H9 (cell line): ENCODE measurements at regions not wholly inside any gene's neighbourhood (a gene's known extent, or its start where the extent isn't known, plus 50 kb on each side); places are given as distances from the start of the nearest gene placed in this dataset.

Experiments
- DNase-seq: peaks from one replicate; pipeline ENCODE4 v3.0.0-alpha.2; 2017
- H2AFZ ChIP-seq: one replicate; pipeline ENCODE4 v1.6.1; 2013; ENCODE audit warnings: mild to moderate bottlenecking, low read length, control low read depth, moderate library complexity
- H2AK5ac ChIP-seq: 2 replicates; pipeline ENCODE4 v1.6.1; 2013; ENCODE audit warnings: low read length, control low read depth, mixed read lengths; ENCODE audit not compliant: insufficient read length
- H2BK120ac ChIP-seq: one replicate; pipeline ENCODE4 v1.6.1; 2013; ENCODE audit warnings: low read depth, mild to moderate bottlenecking, low read length, control low read depth, inconsistent platforms; ENCODE audit not compliant: poor library complexity, severe bottlenecking
- H2BK12ac ChIP-seq: 2 replicates; pipeline ENCODE4 v1.6.1; 2013; ENCODE audit warnings: low read length, control low read depth, mixed read lengths, low read depth; ENCODE audit not compliant: insufficient read length
- H2BK15ac ChIP-seq: 2 replicates; pipeline ENCODE4 v1.6.1; 2013; ENCODE audit warnings: low read depth, low read length, control low read depth
- H2BK20ac ChIP-seq: one replicate; pipeline ENCODE4 v1.6.1; 2013; ENCODE audit warnings: low read depth, mild to moderate bottlenecking, low read length, control low read depth, inconsistent platforms; ENCODE audit not compliant: poor library complexity, severe bottlenecking
- H2BK5ac ChIP-seq: 2 replicates; pipeline ENCODE4 v1.6.1; 2013; ENCODE audit warnings: low read length, control low read depth, mixed read lengths; ENCODE audit not compliant: insufficient read length
- H3K14ac ChIP-seq: 2 replicates; pipeline ENCODE4 v1.6.1; 2013; ENCODE audit warnings: low read length, control low read depth; ENCODE audit not compliant: insufficient read depth
- H3K18ac ChIP-seq: 2 replicates; pipeline ENCODE4 v1.6.1; 2013; ENCODE audit warnings: low read depth, mild to moderate bottlenecking, mixed read lengths, low read length, control low read depth; ENCODE audit not compliant: insufficient read length
- H3K23ac ChIP-seq: 2 replicates; pipeline ENCODE4 v1.6.1; 2013; ENCODE audit warnings: low read length, control low read depth, mixed read lengths, low read depth; ENCODE audit not compliant: insufficient read length
- H3K23me2 ChIP-seq: 2 replicates; pipeline ENCODE4 v1.6.1; 2013; ENCODE audit warnings: low read depth, mild to moderate bottlenecking, mixed read lengths, low read length, control low read depth; ENCODE audit not compliant: insufficient read length, poor library complexity, severe bottlenecking
- H3K27ac ChIP-seq: 2 replicates; pipeline ENCODE4 v1.5.1; 2013; ENCODE audit warnings: low read length, control low read depth, mixed read lengths, low read depth; ENCODE audit not compliant: insufficient read length
- H3K27me3 ChIP-seq: 2 replicates; pipeline ENCODE4 v1.6.1; 2013; ENCODE audit warnings: low read length, control low read depth, inconsistent platforms; ENCODE audit not compliant: insufficient read depth
- H3K4ac ChIP-seq: 2 replicates; pipeline ENCODE4 v1.6.1; 2013; ENCODE audit warnings: low read depth, mild to moderate bottlenecking, control low read depth, inconsistent platforms, low read length, moderate library complexity
- H3K4me1 ChIP-seq: 2 replicates; pipeline ENCODE4 v1.6.1; 2013; ENCODE audit warnings: low read length, control low read depth, inconsistent platforms; ENCODE audit not compliant: insufficient read depth
- H3K4me2 ChIP-seq: 2 replicates; pipeline ENCODE4 v1.6.1; 2013; ENCODE audit warnings: low read length, control low read depth, mixed read lengths; ENCODE audit not compliant: insufficient read length, insufficient read depth
- H3K56ac ChIP-seq: 2 replicates; pipeline ENCODE4 v1.6.1; 2013; ENCODE audit warnings: low read depth, mild to moderate bottlenecking, mixed read lengths, low read length, control low read depth; ENCODE audit not compliant: insufficient read length
- H3K79me1 ChIP-seq: 2 replicates; pipeline ENCODE4 v1.6.1; 2013; ENCODE audit warnings: low read depth, mild to moderate bottlenecking, moderate library complexity, low read length, control low read depth, inconsistent platforms; ENCODE audit not compliant: insufficient read depth, poor library complexity, severe bottlenecking
- H3K79me2 ChIP-seq: 2 replicates; pipeline ENCODE4 v1.6.1; 2013; ENCODE audit warnings: low read length, control low read depth, inconsistent platforms; ENCODE audit not compliant: insufficient read depth
- H3K9ac ChIP-seq: 2 replicates; pipeline ENCODE4 v1.6.1; 2013; ENCODE audit warnings: low read length, control low read depth, mixed read lengths; ENCODE audit not compliant: insufficient read length; ENCODE audit errors: extremely low read depth
- H3K9me3 ChIP-seq: one replicate; pipeline ENCODE4 v1.6.1; 2013; ENCODE audit warnings: low read depth, low read length, inconsistent platforms; ENCODE audit not compliant: control insufficient read depth
- H3T11ph ChIP-seq: one replicate; pipeline ENCODE4 v1.6.1; 2013; ENCODE audit warnings: mild to moderate bottlenecking, low read length, control low read depth, inconsistent platforms
- H4K20me1 ChIP-seq: one replicate; pipeline ENCODE4 v1.6.1; 2013; ENCODE audit not compliant: control insufficient read depth, insufficient read length, insufficient read depth
- H4K5ac ChIP-seq: 2 replicates; pipeline ENCODE4 v1.6.1; 2013; ENCODE audit warnings: low read depth, mild to moderate bottlenecking, mixed read lengths, low read length, control low read depth; ENCODE audit not compliant: insufficient read length
- H4K8ac ChIP-seq: replicated peaks from 2 replicates; pipeline ENCODE4 v1.6.1; 2013; ENCODE audit warnings: low read length, control low read depth, mixed read lengths, low read depth; ENCODE audit not compliant: insufficient read length
- H4K91ac ChIP-seq: 2 replicates; pipeline ENCODE4 v1.6.1; 2013; ENCODE audit warnings: low read depth, mild to moderate bottlenecking, moderate library complexity, mixed read lengths, low read length, control low read depth; ENCODE audit not compliant: insufficient read length
- H3K27ac Mint-ChIP-seq, 3 experiments: 2 replicates in 2 of 3; 3 replicates in 1 of 3; pipeline ENCODE4 v1.8.0; 2020 to 2021; ENCODE audit warnings: mixed read lengths in 3 of 3, mild to moderate bottlenecking in 1 of 3, moderate library complexity in 1 of 3
- H3K27me3 Mint-ChIP-seq: 2 replicates; pipeline ENCODE4 v1.8.0; 2021; ENCODE audit warnings: low read depth, mild to moderate bottlenecking, moderate library complexity, mixed read lengths
- H3K36me3 Mint-ChIP-seq, 3 experiments: 2 replicates in 2 of 3; 3 replicates in 1 of 3; pipeline ENCODE4 v1.8.0; 2020 to 2021; ENCODE audit warnings: low read depth in 3 of 3, mixed read lengths in 3 of 3; ENCODE audit not compliant: insufficient read depth in 1 of 3
- H3K4me1 Mint-ChIP-seq, 2 experiments: 2 replicates each; pipeline ENCODE4 v1.8.0; 2020; ENCODE audit warnings: mixed read lengths in 2 of 2
- H3K4me3 Mint-ChIP-seq, 2 experiments: 2 replicates in 1 of 2; 3 replicates in 1 of 2; pipeline ENCODE4 v1.8.0; 2020 to 2021; ENCODE audit warnings: mild to moderate bottlenecking in 2 of 2, mixed read lengths in 2 of 2, moderate library complexity in 1 of 2
- H3K9me3 Mint-ChIP-seq, 2 experiments: 2 replicates in 1 of 2; 3 replicates in 1 of 2; pipeline ENCODE4 v1.8.0; 2020; ENCODE audit warnings: mild to moderate bottlenecking in 2 of 2, mixed read lengths in 2 of 2, moderate library complexity in 1 of 2
- WGBS: extraction: QIAGEN DNeasy Blood & Tissue Kit; methylation state at CpG from one replicate; pipeline ENCODE4 v1.1.7; 2013; ENCODE audit warnings: missing lambda C conversion rate, low lambda C conversion rate, mixed read lengths; ENCODE audit not compliant: insufficient read length; ENCODE audit errors: extremely low coverage; 5-methylcytosine and 5-hydroxymethylcytosine counted together
- TF ChIP-seq, protein P1 (sequence below): fragments of 200-600 bp; sonication (generic); conservative IDR thresholded peaks from 3 replicates; pipeline ENCODE4 v1.8.0; 2021; ENCODE audit warnings: antibody characterized with exemption, mild to moderate bottlenecking

DNA sequence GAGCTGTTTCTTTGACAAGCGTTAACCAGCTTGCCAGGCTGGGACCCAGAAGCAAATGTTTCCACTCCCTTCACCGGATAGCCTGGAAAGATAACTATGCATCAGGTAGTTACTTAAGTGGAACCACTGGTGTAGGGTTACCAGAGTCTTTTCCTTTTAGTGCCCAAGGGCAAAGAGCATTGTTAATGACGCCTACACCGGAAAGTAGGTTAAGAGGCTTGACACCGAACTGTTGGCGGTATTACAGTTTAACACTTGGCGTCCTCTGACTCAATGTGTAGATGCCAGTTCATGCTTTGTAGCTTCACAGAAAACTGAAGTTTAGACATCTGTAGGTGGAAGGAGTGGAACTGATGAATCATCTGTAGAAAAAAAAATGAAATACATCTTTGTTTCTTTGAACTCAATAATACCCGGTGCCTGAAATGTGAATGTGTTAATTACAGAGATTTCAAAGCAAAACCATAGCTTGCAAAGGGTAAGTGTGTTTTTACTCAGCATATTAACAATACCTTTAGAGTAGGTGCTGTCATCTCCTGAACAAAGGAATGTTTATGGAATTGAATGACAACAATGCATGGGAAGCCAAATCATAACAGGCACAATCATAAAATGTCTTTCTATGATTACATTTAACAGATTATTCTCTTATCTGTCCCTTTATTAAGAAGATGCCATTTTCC is 426.7 kb upstream of the SALL1 start:
- H4K91ac ChIP-seq: no peak overlapping the region
- no peaks in the 10 kb centered on the region for H3K23me2 ChIP-seq
- no peak overlapping the region for H3K18ac ChIP-seq
- H2AK5ac ChIP-seq: no peak overlapping the region
- no peak overlapping the region for H3K4ac ChIP-seq
- no peak overlapping the region for H2BK15ac ChIP-seq
- H2BK12ac ChIP-seq: no peak overlapping the region
- H3K27ac ChIP-seq: no peak overlapping the region
- H2AFZ ChIP-seq: no peak overlapping the region
- H4K20me1 ChIP-seq: no peaks in the 10 kb centered on the region
- H4K5ac ChIP-seq: no peak overlapping the region
- no peak overlapping the region for H3K14ac ChIP-seq
- no peak overlapping the region for H2BK5ac ChIP-seq
- DNase-seq: peak; percentile 43
- no peak overlapping the region for H3T11ph ChIP-seq
- no peak overlapping the region for H3K23ac ChIP-seq
- no peaks in the 10 kb centered on the region; a peak in 1 of 5 replicates for H3K9me3 Mint-ChIP-seq
- H2BK20ac ChIP-seq: no peak overlapping the region
- H3K4me3 Mint-ChIP-seq: no peak overlapping the region
- H3K27me3 ChIP-seq: no peaks in the 10 kb centered on the region
- H3K27ac Mint-ChIP-seq: no peak overlapping the region
- H3K9ac ChIP-seq: no peak overlapping the region
- H3K9me3 ChIP-seq: no peaks in the 10 kb centered on the region
- no peaks in the 10 kb centered on the region for H3K79me2 ChIP-seq
- no peak overlapping the region for H3K56ac ChIP-seq
- no peak overlapping the region for H2BK120ac ChIP-seq
- H3K4me1 Mint-ChIP-seq: peaks cover 10 to 13% of the 10 kb centered on the region in 2 experiments
- no peak overlapping the region for H3K4me2 ChIP-seq
- no peaks in the 10 kb centered on the region for H3K79me1 ChIP-seq
- peaks cover 3% of the 10 kb centered on the region for H3K27me3 Mint-ChIP-seq
- no peak overlapping the region for H4K8ac ChIP-seq
- TF ChIP-seq, protein P1, sequence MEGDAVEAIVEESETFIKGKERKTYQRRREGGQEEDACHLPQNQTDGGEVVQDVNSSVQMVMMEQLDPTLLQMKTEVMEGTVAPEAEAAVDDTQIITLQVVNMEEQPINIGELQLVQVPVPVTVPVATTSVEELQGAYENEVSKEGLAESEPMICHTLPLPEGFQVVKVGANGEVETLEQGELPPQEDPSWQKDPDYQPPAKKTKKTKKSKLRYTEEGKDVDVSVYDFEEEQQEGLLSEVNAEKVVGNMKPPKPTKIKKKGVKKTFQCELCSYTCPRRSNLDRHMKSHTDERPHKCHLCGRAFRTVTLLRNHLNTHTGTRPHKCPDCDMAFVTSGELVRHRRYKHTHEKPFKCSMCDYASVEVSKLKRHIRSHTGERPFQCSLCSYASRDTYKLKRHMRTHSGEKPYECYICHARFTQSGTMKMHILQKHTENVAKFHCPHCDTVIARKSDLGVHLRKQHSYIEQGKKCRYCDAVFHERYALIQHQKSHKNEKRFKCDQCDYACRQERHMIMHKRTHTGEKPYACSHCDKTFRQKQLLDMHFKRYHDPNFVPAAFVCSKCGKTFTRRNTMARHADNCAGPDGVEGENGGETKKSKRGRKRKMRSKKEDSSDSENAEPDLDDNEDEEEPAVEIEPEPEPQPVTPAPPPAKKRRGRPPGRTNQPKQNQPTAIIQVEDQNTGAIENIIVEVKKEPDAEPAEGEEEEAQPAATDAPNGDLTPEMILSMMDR: no peak
- no peaks in the 10 kb centered on the region for H3K36me3 Mint-ChIP-seq
- peaks cover 4% of the 10 kb centered on the region; the same call in 1 of the 2 replicates for H3K4me1 ChIP-seq
- no CpG with 5 or more reads among the region's 8 CpGs for WGBS
